ENCODE measurements at regions not wholly inside any gene's neighbourhood (a gene's known extent, or its start where the extent isn't known, plus 50 kb on each side); places are given as distances from the start of the nearest gene placed in this dataset.

DNA sequence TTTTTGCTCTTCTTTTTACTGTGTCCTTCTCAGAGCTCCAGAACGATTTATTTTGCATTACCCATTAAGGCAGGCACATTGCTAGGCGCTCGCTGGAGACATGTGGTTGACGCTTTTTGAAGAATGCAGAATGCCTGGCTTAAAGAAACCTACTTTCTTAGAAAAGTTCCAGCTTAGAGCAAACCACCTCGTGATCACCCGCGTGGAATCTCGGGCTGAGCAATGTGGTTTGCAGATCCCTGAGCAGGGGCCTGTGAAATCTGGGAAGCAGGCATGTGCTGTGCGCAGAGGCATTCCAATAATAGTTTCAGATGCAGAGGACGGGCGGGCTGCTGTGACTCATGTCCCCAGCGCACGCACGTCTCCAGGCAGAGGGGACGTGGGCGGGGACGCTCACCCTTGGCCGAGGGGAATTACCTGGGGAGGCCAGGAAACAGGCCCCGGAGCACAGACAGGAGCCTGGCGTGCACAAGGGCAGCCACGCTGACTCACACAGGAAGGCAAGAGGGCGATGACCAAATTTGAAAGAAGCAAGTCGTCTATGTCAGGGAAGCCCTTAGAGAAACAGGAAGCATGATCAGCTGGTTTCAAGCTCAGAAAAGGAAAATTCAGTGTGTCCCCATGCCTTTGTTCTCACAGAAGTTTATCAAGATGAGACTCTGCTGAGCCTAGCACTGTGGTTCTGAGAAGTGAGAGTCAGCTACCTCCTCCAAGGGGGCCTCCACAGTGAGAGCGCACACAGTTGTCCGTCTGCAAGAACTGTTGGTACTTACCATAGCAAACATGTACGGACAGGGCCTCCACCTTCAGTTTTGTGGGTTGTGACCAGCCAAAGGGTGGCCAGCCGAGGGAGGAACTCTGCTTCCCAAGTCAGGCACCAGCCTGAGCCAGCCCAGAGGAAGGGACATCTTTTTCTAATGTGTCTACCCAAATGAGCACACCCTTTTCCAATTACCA, 218.6 kb downstream of the PIK3R1 start:
- ATAC-seq (ENCODE audit: low FRiP score) (peak; percentile 90), DNase-seq (ENCODE audit: low spot score) (peak; percentile 57)
- TF ChIP-seq, protein P1, sequence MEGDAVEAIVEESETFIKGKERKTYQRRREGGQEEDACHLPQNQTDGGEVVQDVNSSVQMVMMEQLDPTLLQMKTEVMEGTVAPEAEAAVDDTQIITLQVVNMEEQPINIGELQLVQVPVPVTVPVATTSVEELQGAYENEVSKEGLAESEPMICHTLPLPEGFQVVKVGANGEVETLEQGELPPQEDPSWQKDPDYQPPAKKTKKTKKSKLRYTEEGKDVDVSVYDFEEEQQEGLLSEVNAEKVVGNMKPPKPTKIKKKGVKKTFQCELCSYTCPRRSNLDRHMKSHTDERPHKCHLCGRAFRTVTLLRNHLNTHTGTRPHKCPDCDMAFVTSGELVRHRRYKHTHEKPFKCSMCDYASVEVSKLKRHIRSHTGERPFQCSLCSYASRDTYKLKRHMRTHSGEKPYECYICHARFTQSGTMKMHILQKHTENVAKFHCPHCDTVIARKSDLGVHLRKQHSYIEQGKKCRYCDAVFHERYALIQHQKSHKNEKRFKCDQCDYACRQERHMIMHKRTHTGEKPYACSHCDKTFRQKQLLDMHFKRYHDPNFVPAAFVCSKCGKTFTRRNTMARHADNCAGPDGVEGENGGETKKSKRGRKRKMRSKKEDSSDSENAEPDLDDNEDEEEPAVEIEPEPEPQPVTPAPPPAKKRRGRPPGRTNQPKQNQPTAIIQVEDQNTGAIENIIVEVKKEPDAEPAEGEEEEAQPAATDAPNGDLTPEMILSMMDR (IDR thresholded peaks at IDR 0.05) = no peak

DNA sequence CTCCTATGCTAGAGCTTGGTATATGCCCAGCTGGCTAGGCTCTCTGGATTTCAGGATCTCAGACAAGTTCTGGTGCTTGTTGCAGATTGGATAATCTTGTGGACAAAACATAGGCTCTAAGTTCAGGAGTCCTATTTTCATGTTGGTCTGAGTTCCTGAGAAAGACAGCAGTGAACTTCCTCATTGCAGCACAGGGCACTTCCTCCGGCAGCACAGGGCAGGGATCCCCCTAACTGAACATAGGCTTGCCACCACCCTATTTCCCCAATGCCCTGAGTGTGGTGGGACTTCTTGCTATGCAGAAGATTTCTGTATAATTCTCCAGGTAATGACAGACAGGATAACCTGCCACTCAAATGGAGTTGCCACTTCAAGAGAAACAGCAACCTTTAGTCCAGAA, 220.1 kb downstream of the PIK3R1 start:
- no peak for ATAC-seq (ENCODE audit: low FRiP score)

DNA sequence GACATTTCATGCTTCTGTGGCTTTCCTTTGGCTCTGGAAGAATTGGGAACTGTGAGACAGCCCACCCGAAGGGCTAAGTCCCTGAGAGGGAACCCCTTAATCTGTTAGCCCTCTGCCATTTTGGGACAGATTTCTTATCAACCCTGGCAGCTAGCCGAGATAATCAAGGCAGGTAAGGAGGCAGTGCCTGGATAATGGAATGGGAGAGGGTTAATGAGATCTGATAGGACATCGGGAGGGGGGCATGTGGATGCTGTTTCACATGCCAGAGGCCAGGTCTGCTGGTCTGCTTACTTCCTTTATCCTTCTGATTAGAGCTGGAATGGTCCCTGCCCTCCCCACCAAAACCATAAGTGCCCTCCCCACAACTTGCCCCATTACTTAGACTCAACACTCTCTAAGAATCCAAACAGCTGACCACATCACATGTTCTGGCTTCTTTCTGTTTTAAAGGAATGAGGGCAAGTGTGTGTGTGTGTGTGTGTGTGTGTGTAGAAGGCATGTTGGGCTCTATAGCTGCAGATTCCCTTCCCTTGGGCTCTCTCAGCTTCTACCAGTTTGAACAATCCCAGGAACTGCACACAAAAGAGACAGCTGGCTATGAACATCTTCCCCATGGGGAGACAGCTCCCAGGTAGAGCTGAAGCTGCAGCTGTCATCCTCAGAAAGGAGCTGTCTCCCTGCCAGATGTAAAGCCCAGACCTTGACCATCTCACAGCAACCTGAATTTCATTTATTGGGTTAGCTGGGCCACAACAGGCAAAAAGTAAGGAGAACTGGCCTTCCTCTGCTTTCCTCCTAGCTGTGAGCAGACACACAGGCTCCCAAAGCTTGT, 221.3 kb downstream of the PIK3R1 start:
- DNase-seq (ENCODE audit: low spot score) = no peak
- TF ChIP-seq, protein P1 (IDR thresholded peaks at IDR 0.05) = no peak
- ATAC-seq (ENCODE audit: low FRiP score) = no peak

More for the DNA sequence above, 220.1 kb downstream of the PIK3R1 start:
- TF ChIP-seq, protein P1 (IDR thresholded peaks at IDR 0.05) = no peak
- DNase-seq (ENCODE audit: low spot score) = no peak

DNA sequence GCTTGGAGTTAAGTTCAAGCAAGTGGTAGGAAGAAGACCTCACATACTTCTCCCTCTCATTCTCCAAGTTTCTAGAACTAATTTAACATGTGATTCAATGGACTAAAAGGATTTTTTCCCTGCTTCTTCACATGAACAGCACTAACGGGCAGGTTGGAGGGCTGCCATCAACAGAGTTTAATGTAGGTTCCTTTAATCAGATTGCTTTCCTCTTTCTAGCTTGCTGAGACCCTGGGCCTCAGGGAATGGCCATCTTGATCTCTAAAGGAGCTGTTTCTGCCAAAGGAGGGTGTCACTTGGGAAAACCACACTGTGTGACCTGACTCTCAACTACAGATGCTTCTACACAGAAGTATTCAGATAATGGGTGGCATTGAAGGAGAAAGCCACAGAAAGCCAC, 223.3 kb downstream of the PIK3R1 start:
- ATAC-seq (ENCODE audit: low FRiP score) = no peak
- no peak for DNase-seq (ENCODE audit: low spot score)
- TF ChIP-seq, protein P1 (IDR thresholded peaks at IDR 0.05) = no peak

DNA sequence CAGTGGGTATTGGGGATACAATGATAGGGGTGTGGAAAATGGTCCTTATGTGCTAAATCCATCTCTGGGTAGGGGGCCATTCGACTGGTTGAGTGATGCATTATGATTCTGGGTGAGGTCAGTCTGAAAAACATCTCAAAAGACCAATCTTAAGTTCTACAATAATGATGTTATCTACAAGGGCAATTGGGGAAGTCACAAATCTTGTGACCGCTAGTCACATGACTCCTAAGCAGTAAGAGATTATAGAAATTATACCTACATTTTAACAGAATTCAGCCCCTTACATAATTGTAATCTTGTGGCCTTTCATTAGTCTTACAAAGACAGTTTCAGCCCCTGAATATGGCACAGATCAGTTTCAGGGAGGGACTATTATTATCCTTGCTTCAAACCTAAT, 224.7 kb downstream of the PIK3R1 start:
- ATAC-seq (ENCODE audit: low FRiP score) = no peak
- DNase-seq (ENCODE audit: low spot score) = no peak

DNA sequence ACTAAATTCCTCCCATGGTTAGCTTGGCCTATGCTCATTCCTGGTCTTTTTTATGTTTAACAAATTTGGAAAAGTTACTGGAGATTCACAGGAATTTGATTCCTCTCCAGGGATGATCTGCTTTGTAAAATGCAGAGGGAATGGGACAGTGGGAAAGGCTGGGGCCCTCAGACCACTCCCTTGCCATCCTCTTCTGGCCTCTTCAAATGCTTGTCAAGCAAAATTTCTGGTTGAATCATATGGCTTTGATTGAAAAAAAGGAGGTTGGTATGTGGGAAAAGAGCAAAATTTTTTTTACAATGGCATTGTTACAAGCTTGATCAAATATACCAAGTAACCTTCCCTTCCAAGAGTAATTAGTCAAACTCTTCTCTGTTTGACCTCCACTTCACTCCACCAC, 225.1 kb downstream of the PIK3R1 start:
- TF ChIP-seq, protein P1 (IDR thresholded peaks at IDR 0.05) = no peak
- ATAC-seq (ENCODE audit: low FRiP score) (no peak), DNase-seq (ENCODE audit: low spot score) (no peak)

More for the DNA sequence above, 224.7 kb downstream of the PIK3R1 start:
- TF ChIP-seq, protein P1 (IDR thresholded peaks at IDR 0.05) = no peak

All from omental fat pad (tissue), 3 donors.